Activated CD4-positive, alpha-beta T cell treated with anti-CD3 and anti-CD28 coated beads, Interleukin-2, amount 10 ng/mL, durations not matched to agents 7 days and 5 days (primary cell): ENCODE measurements at regions not wholly inside any gene's neighbourhood (a gene's known extent, or its start where the extent isn't known, plus 50 kb on each side); places are given as distances from the start of the nearest gene placed in this dataset.
"Not testable (repeated sequence)": the region's sequence is repeated elsewhere in the genome, so short reads cannot be mapped to it uniquely, and the experiment has no call there.

ENCODE experiments used
- CTCF ChIA-PET: fragments of 350-600 bp; sonication (Branson Sonifier 250); formaldehyde crosslinking; loops from one replicate; lab custom pipeline; 2021; ENCODE audit warnings: antibody characterized with exemption; lab: Charles Lee
- POLR2A ChIA-PET: fragments of 350-600 bp; sonication (Branson Sonifier 250); formaldehyde crosslinking; loops from one replicate; lab custom pipeline; 2021; ENCODE audit warnings: antibody characterized with exemption; lab: Charles Lee
- DNase-seq: peaks from one replicate; pipeline ENCODE4 v3.0.0-alpha.2; 2020
- H3K27ac Mint-ChIP-seq: one replicate; pipeline ENCODE4 v1.8.0; 2021; ENCODE audit warnings: mild to moderate bottlenecking, moderate library complexity, mixed read lengths
- H3K27me3 Mint-ChIP-seq: one replicate; pipeline ENCODE4 v1.8.0; 2021; ENCODE audit warnings: mixed read lengths
- H3K36me3 Mint-ChIP-seq: one replicate; pipeline ENCODE4 v1.8.0; 2021; ENCODE audit warnings: low read depth, mixed read lengths
- H3K4me1 Mint-ChIP-seq: one replicate; pipeline ENCODE4 v1.8.0; 2021; ENCODE audit warnings: mixed read lengths
- H3K4me3 Mint-ChIP-seq: one replicate; pipeline ENCODE4 v1.8.0; 2021; ENCODE audit warnings: mild to moderate bottlenecking, moderate library complexity, mixed read lengths
- H3K9me3 Mint-ChIP-seq: one replicate; pipeline ENCODE4 v1.8.0; 2021; ENCODE audit warnings: mixed read lengths

GRCh38 chr2:120540719-120541552, 194.7 kb upstream of the GLI2 start:
- no peak overlapping the region for H3K4me3 Mint-ChIP-seq
- H3K27me3 Mint-ChIP-seq, result peaks cover 3% of the 10 kb centered on the region
- CTCF ChIA-PET, result no interaction called here
- DNase-seq, result no peak
- no peaks in the 10 kb centered on the region for H3K9me3 Mint-ChIP-seq
- POLR2A ChIA-PET, result no interaction called here
- no peaks in the 10 kb centered on the region for H3K4me1 Mint-ChIP-seq
- H3K36me3 Mint-ChIP-seq, result no peaks in the 10 kb centered on the region
- no peak overlapping the region for H3K27ac Mint-ChIP-seq

- H3K27ac Mint-ChIP-seq, result no peak overlapping the region
- H3K36me3 Mint-ChIP-seq, result no peaks in the 10 kb centered on the region
- no peak overlapping the region for H3K4me3 Mint-ChIP-seq
- no peak for DNase-seq
- ChIA-PET CTCF (no interaction called here), POLR2A (no interaction called here)
- no peaks in the 10 kb centered on the region for H3K4me1 Mint-ChIP-seq
- H3K27me3 Mint-ChIP-seq, result peaks cover 3% of the 10 kb centered on the region
- no peaks in the 10 kb centered on the region for H3K9me3 Mint-ChIP-seq
Observed at GRCh38 chr2:120541553-120541932, 194.1 kb upstream of the GLI2 start.

GRCh38 chr2:120541972-120542670, 193.5 kb upstream of the GLI2 start:
- CTCF ChIA-PET, result no interaction called here
- Mint-ChIP-seq H3K9me3 (no peaks in the 10 kb centered on the region), H3K27me3 (peaks cover 3% of the 10 kb centered on the region)

GRCh38 chr2:120542911-120543527, 192.6 kb upstream of the GLI2 start:
- no peaks in the 10 kb centered on the region for H3K9me3 Mint-ChIP-seq
- no peak for DNase-seq
- H3K27ac Mint-ChIP-seq, result no peak overlapping the region
- POLR2A ChIA-PET, result no interaction called here
- H3K4me3 Mint-ChIP-seq, result no peak overlapping the region
- CTCF ChIA-PET, result no interaction called here
- peaks cover 3% of the 10 kb centered on the region for H3K27me3 Mint-ChIP-seq
- H3K4me1 Mint-ChIP-seq, result no peaks in the 10 kb centered on the region
- H3K36me3 Mint-ChIP-seq, result no peaks in the 10 kb centered on the region

More at GRCh38 chr2:120541972-120542670, 193.5 kb upstream of the GLI2 start:
- DNase-seq, result no peak
- POLR2A ChIA-PET, result no interaction called here
- no peaks in the 10 kb centered on the region for H3K36me3 Mint-ChIP-seq
- H3K4me3 Mint-ChIP-seq, result no peak overlapping the region
- H3K4me1 Mint-ChIP-seq, result no peaks in the 10 kb centered on the region
- no peak overlapping the region for H3K27ac Mint-ChIP-seq

- no peaks in the 10 kb centered on the region for H3K36me3 Mint-ChIP-seq
- no peaks in the 10 kb centered on the region for H3K9me3 Mint-ChIP-seq
- CTCF ChIA-PET, result no interaction called here
- H3K27me3 Mint-ChIP-seq, result peaks cover 3% of the 10 kb centered on the region
- H3K4me1 Mint-ChIP-seq, result no peaks in the 10 kb centered on the region
- POLR2A ChIA-PET, result no interaction called here
- no peak overlapping the region for H3K27ac Mint-ChIP-seq
- no peak for DNase-seq
- no peak overlapping the region for H3K4me3 Mint-ChIP-seq
Observed at GRCh38 chr2:120543899-120544298, 191.8 kb upstream of the GLI2 start.

GRCh38 chr2:120544522-120544921, 191.1 kb upstream of the GLI2 start:
- Mint-ChIP-seq H3K27ac (no peak overlapping the region), H3K27me3 (peaks cover 3% of the 10 kb centered on the region), H3K4me1 (no peaks in the 10 kb centered on the region), H3K36me3 (no peaks in the 10 kb centered on the region), H3K4me3 (no peak overlapping the region), H3K9me3 (no peaks in the 10 kb centered on the region)
- POLR2A ChIA-PET, result no interaction called here
- CTCF ChIA-PET, result no interaction called here
- DNase-seq, result no peak

- CTCF ChIA-PET, H3K27me3 Mint-ChIP-seq, H3K27ac Mint-ChIP-seq, DNase-seq, H3K4me1 Mint-ChIP-seq, H3K9me3 Mint-ChIP-seq, H3K36me3 Mint-ChIP-seq, POLR2A ChIA-PET, H3K4me3 Mint-ChIP-seq: not testable (repeated sequence)
Observed at GRCh38 chr2:120545007-120545406, 190.7 kb upstream of the GLI2 start.

GRCh38 chr2:120545521-120546047, 190.1 kb upstream of the GLI2 start:
- no peaks in the 10 kb centered on the region for H3K36me3 Mint-ChIP-seq
- H3K27me3 Mint-ChIP-seq, result peaks cover 3% of the 10 kb centered on the region
- DNase-seq, result no peak
- H3K27ac Mint-ChIP-seq, result no peak overlapping the region
- CTCF ChIA-PET, result no interaction called here
- H3K4me3 Mint-ChIP-seq, result no peak overlapping the region
- POLR2A ChIA-PET, result no interaction called here
- H3K9me3 Mint-ChIP-seq, result no peaks in the 10 kb centered on the region
- H3K4me1 Mint-ChIP-seq, result no peaks in the 10 kb centered on the region

GRCh38 chr2:120546048-120546864, 189.4 kb upstream of the GLI2 start:
- ChIA-PET POLR2A (no interaction called here), CTCF (no interaction called here)
- Mint-ChIP-seq H3K27me3 (peaks cover 4% of the 10 kb centered on the region), H3K27ac (no peak overlapping the region), H3K9me3 (no peaks in the 10 kb centered on the region), H3K4me3 (no peak overlapping the region), H3K36me3 (no peaks in the 10 kb centered on the region), H3K4me1 (no peaks in the 10 kb centered on the region)
- no peak for DNase-seq

GRCh38 chr2:120546865-120547390, 188.7 kb upstream of the GLI2 start:
- peaks cover 7% of the 10 kb centered on the region for H3K27me3 Mint-ChIP-seq
- H3K27ac Mint-ChIP-seq, result no peak overlapping the region
- no peaks in the 10 kb centered on the region for H3K36me3 Mint-ChIP-seq
- no peak overlapping the region for H3K4me3 Mint-ChIP-seq
- no peak for DNase-seq
- ChIA-PET CTCF (no interaction called here), POLR2A (no interaction called here)
- H3K4me1 Mint-ChIP-seq, result no peaks in the 10 kb centered on the region
- no peaks in the 10 kb centered on the region for H3K9me3 Mint-ChIP-seq

- CTCF ChIA-PET, result no interaction called here
- no peak overlapping the region for H3K4me3 Mint-ChIP-seq
- no peaks in the 10 kb centered on the region for H3K4me1 Mint-ChIP-seq
Observed at GRCh38 chr2:120547662-120548061, 188.0 kb upstream of the GLI2 start.

More at GRCh38 chr2:120547662-120548061, 188.0 kb upstream of the GLI2 start:
- POLR2A ChIA-PET, result no interaction called here
- H3K9me3 Mint-ChIP-seq, result no peaks in the 10 kb centered on the region
- no peak overlapping the region for H3K27ac Mint-ChIP-seq
- no peaks in the 10 kb centered on the region for H3K36me3 Mint-ChIP-seq
- no peak for DNase-seq
- H3K27me3 Mint-ChIP-seq, result peaks cover 7% of the 10 kb centered on the region
